ENCODE measurements at regions not wholly inside any gene's neighbourhood (a gene's known extent, or its start where the extent isn't known, plus 50 kb on each side); places are given as distances from the start of the nearest gene placed in this dataset.
A peak's percentile ranks its signal among the peaks of the same experiment; 100 is the strongest.

DNA sequence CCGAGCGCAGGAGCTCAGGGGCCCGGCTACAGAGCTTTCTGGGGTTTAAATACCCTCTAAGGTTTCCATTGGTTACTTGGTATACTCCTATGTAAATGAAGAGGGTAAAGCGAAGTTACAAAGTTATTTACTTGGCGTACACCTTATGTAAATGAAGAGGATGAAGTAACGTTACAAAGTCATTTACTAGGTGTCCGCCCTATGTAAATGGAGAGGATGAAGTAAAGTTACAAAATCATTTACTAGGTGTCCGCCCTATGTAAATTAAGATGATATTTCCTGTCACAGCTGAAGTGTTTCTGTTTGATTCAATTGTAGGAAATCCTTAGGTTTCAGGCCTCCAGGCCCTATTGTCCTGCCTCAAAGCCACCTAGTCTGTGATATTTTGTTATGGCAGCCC is 358.2 kb downstream of the MTRR start:
- Histone ChIP-seq H3K27me3 (ENCODE audit: insufficient read depth) (no peaks in the 10 kb centered on the region; the same call in 1 of the 2 replicates), H3K9ac (no peak overlapping the region)

GRCh38 chr5:8229551-8229950 is 360.6 kb downstream of the MTRR start:
- Histone ChIP-seq H2AFZ (ENCODE audit: low read depth) (no peak overlapping the region), H3F3A (replicated peaks; ENCODE audit: insufficient read depth) (no peaks in the 10 kb centered on the region), H3K4me2 (no peak overlapping the region), H3K79me2 (ENCODE audit: insufficient read depth) (no peaks in the 10 kb centered on the region), H4K20me1 (ENCODE audit: insufficient read depth) (no peaks in the 10 kb centered on the region), H3K9me2 (no peaks in the 10 kb centered on the region), H3K9me3 (no peaks in the 10 kb centered on the region), H3K4me1 (ENCODE audit: control insufficient read depth in 1 of 2, insufficient read depth in 2 of 2, low read depth in 1 of 2, low read length in 1 of 2) (no peaks in the 10 kb centered on the region), H3K27me3 (ENCODE audit: insufficient read depth) (no peaks in the 10 kb centered on the region; the same call in 1 of the 2 replicates), H3K36me3 (replicated peaks in 1 of 2; ENCODE audit: control insufficient read depth in 1 of 2, insufficient read depth in 2 of 2, low read length in 1 of 2) (no peaks in the 10 kb centered on the region), H3K4me3 (ENCODE audit: low read depth in 2 of 2, low read length in 1 of 2) (no peak overlapping the region), H3K9ac (no peak overlapping the region), H3K27ac (ENCODE audit: low read depth in 2 of 2, low read length in 1 of 2) (no peak overlapping the region)
- DNase-seq: no peak
- POLR2A ChIA-PET: no interaction called here
- 9% methylated on average over 4 of the region's 4 CpGs for WGBS (ENCODE audit: low lambda C conversion rate)
- CTCF ChIA-PET: no interaction called here
- TF ChIP-seq GABPA (IDR thresholded peaks at IDR 0.05; ENCODE audit: low read depth) (no peak), PBX3 (IDR thresholded peaks at IDR 0.05) (no peak), GATA2 (CRISPR knock-in tag; IDR thresholded peaks at IDR 0.05) (no peak), RFX5 (IDR thresholded peaks at IDR 0.05; ENCODE audit: low read length) (no peak), ELF1 (IDR thresholded peaks at IDR 0.05) (no peak), NRF1 (IDR thresholded peaks at IDR 0.05; ENCODE audit: low read depth, low read length) (no peak), JUND (IDR thresholded peaks at IDR 0.05) (no peak), FOXJ3 (CRISPR knock-in tag; IDR thresholded peaks at IDR 0.05) (no peak), FOXM1 (IDR thresholded peaks at IDR 0.05; ENCODE audit: low read depth) (no peak), POLR2AphosphoS5 (IDR thresholded peaks at IDR 0.05; ENCODE audit: low read depth, low read length) (no peak), TEAD4 (IDR thresholded peaks at IDR 0.05; ENCODE audit: borderline replicate concordance, insufficient read depth) (no peak), MXI1 (IDR thresholded peaks at IDR 0.05; ENCODE audit: low read depth, low read length) (no peak), REST (IDR thresholded peaks at IDR 0.05; ENCODE audit: low read depth, low read length) (no peak), SIN3A (IDR thresholded peaks at IDR 0.05; ENCODE audit: borderline replicate concordance, low read depth, low read length) (no peak)
- TF ChIP-seq, protein P1, sequence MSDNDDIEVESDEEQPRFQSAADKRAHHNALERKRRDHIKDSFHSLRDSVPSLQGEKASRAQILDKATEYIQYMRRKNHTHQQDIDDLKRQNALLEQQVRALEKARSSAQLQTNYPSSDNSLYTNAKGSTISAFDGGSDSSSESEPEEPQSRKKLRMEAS (IDR thresholded peaks at IDR 0.05; ENCODE audit: low read depth): no peak

More for the DNA sequence above, 358.2 kb downstream of the MTRR start:
- ChIA-PET CTCF (interaction anchor here (0.6 to 1.0 kb wide), 2 partner anchors 42 to 299 kb away, joined by 3 to 4 read pairs; no protein-coding TSS in a partner anchor), POLR2A (no interaction called here)
- no peaks in the 10 kb centered on the region for H3K9me2 ChIP-seq
- no peaks in the 10 kb centered on the region for H3K9me3 ChIP-seq
- peak overlapping the region in 1 of 2 experiments; percentile 39; a peak in 2 of 4 replicates for H3K4me3 ChIP-seq (ENCODE audit: low read depth in 2 of 2, low read length in 1 of 2)
- H3K79me2 ChIP-seq (ENCODE audit: insufficient read depth): no peaks in the 10 kb centered on the region
- H3K27ac ChIP-seq (ENCODE audit: low read depth in 2 of 2, low read length in 1 of 2): no peak overlapping the region
- no peak for DNase-seq
- TF ChIP-seq IRF3 (IDR thresholded peaks at IDR 0.05; ENCODE audit: low read depth, low read length): no peak
- TF ChIP-seq POLR2AphosphoS5 (IDR thresholded peaks at IDR 0.05; ENCODE audit: low read depth, low read length): no peak
- no peak for TF ChIP-seq MXI1 (IDR thresholded peaks at IDR 0.05; ENCODE audit: low read depth, low read length)
- no peak for TF ChIP-seq TEAD4 (IDR thresholded peaks at IDR 0.05; ENCODE audit: borderline replicate concordance, insufficient read depth)
- TF ChIP-seq USF1 (IDR thresholded peaks at IDR 0.05; ENCODE audit: borderline replicate concordance, low read depth): no peak
- no peak for TF ChIP-seq FOXM1 (IDR thresholded peaks at IDR 0.05; ENCODE audit: low read depth)
- TF ChIP-seq GATA2 (CRISPR knock-in tag; IDR thresholded peaks at IDR 0.05): no peak
- no peak for TF ChIP-seq TCF12 (IDR thresholded peaks at IDR 0.05)
- no peak for TF ChIP-seq RFX5 (IDR thresholded peaks at IDR 0.05; ENCODE audit: low read length)
- no peak for TF ChIP-seq FOXJ3 (CRISPR knock-in tag; IDR thresholded peaks at IDR 0.05)
- TF ChIP-seq NFIC (IDR thresholded peaks at IDR 0.05; ENCODE audit: borderline replicate concordance): no peak
- TF ChIP-seq JUND (IDR thresholded peaks at IDR 0.05): no peak
- TF ChIP-seq SMC3 (IDR thresholded peaks at IDR 0.05; ENCODE audit: low read depth, low read length): no peak
- no peak for TF ChIP-seq EP300 (IDR thresholded peaks at IDR 0.05; ENCODE audit: borderline replicate concordance in 1 of 2, low read depth in 1 of 2, low read length in 1 of 2)
- H3K36me3 ChIP-seq (replicated peaks in 1 of 2; ENCODE audit: control insufficient read depth in 1 of 2, insufficient read depth in 2 of 2, low read length in 1 of 2): no peaks in the 10 kb centered on the region
- H3F3A ChIP-seq (replicated peaks; ENCODE audit: insufficient read depth): no peaks in the 10 kb centered on the region
- no peaks in the 10 kb centered on the region for H3K4me1 ChIP-seq (ENCODE audit: control insufficient read depth in 1 of 2, insufficient read depth in 2 of 2, low read depth in 1 of 2, low read length in 1 of 2)
- H2AFZ ChIP-seq (ENCODE audit: low read depth): no peak overlapping the region
- H4K20me1 ChIP-seq (ENCODE audit: insufficient read depth): no peaks in the 10 kb centered on the region
- H3K4me2 ChIP-seq: 0 out of 2 replicates have a peak overlapping the region, but pooled peaks have one; percentile 19
- 10% methylated on average over 8 of the region's 8 CpGs for WGBS (ENCODE audit: low lambda C conversion rate)

Data from SK-N-SH (cell line).